HAP-1 (cell line): ENCODE measurements at regions not wholly inside any gene's neighbourhood (a gene's known extent, or its start where the extent isn't known, plus 50 kb on each side); places are given as distances from the start of the nearest gene placed in this dataset.

Experiments
- DNase-seq, 2 experiments: peaks; one replicate each; pipeline ENCODE4 v3.0.0-alpha.2; 2016 to 2020; ENCODE audit warnings: low spot score in 2 of 2
- H3K27me3 ChIP-seq: fragments of 250-450 bp; sonication (Bioruptor Pico); 2 replicates; pipeline ENCODE4 v1.5.1; 2020; ENCODE audit warnings: low read depth, mild to moderate bottlenecking, moderate library complexity
- H3K36me3 ChIP-seq: fragments of 250-450 bp; sonication (Bioruptor Pico); replicated peaks from 2 replicates; pipeline ENCODE4 v1.5.1; 2020; ENCODE audit warnings: mild to moderate bottlenecking
- H3K4me1 ChIP-seq: fragments of 250-450 bp; sonication (Bioruptor Pico); 2 replicates; pipeline ENCODE4 v1.5.1; 2020; ENCODE audit warnings: mild to moderate bottlenecking
- H3K4me3 ChIP-seq: fragments of 250-450 bp; sonication (Bioruptor Pico); 2 replicates; pipeline ENCODE4 v1.5.1; 2020; ENCODE audit warnings: mild to moderate bottlenecking, moderate library complexity
- H3K9me3 ChIP-seq: fragments of 250-450 bp; sonication (Bioruptor Pico); 2 replicates; pipeline ENCODE4 v1.5.1; 2020; ENCODE audit warnings: mild to moderate bottlenecking, moderate library complexity
- in situ Hi-C: fragments of 300-500 bp; cut with MboI; formaldehyde crosslinking; loops from 3 replicates; pipeline ENCODE4 v1.14.3; 2020; ENCODE audit warnings: low sequenced_read_pairs, inconsistent platforms, mixed read lengths

DNA sequence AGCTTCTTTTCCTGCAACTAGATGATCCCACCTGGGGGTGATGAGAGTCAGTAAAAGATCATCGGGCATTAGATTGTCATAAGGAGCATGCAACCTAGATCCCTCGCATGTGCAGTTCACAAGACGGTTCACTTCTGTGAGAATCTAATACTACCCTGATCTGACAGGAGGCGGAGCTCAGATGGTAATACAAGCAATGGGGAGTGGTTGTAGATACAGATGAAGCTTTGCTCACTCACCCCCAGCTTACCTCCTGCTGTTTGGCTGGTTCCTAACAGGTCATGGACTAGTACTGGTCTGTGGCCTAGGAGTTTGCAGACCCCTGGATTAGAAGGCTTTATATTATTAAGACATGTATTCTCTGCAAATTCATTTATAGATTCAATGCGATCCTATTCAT lies 181.6 kb upstream of the MGMT start:
- Histone ChIP-seq H3K27me3 (no peaks in the 10 kb centered on the region), H3K36me3 (no peaks in the 10 kb centered on the region), H3K4me3 (no peak overlapping the region), H3K4me1 (no peaks in the 10 kb centered on the region), H3K9me3 (no peaks in the 10 kb centered on the region)
- in situ Hi-C loops = no loop called here
- no peak for DNase-seq

DNA sequence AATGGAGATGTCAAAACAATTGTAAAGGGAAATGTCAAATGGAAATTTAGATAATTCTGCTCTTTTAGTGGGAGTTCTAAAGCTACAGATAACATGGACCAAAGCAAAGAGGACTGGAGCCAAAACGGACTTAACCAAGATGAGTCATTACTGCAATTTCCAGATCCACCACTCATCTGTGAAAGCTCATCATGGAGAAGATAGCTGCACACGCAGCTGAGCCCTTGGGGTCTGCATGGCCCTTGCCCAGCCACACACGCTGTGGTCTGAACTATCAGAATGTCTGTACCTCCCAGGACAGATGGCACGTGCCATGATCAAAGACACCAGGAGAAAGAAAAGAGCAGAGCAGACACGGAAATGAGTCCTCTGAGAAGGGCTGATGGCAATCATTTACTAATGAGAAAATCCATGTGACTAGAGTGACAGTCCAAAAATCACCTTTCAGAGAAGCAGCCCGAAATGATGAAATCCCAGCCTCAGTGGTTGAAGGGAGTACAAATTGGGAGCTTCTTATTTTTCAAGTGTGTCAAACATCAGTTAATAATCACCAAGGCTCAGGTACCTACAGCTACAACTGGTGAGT lies 177.9 kb upstream of the MGMT start:
- Histone ChIP-seq H3K36me3 (no peaks in the 10 kb centered on the region), H3K9me3 (no peaks in the 10 kb centered on the region), H3K4me1 (no peaks in the 10 kb centered on the region), H3K4me3 (no peak overlapping the region), H3K27me3 (no peaks in the 10 kb centered on the region)
- in situ Hi-C loops = no loop called here
- DNase-seq = no peak

DNA sequence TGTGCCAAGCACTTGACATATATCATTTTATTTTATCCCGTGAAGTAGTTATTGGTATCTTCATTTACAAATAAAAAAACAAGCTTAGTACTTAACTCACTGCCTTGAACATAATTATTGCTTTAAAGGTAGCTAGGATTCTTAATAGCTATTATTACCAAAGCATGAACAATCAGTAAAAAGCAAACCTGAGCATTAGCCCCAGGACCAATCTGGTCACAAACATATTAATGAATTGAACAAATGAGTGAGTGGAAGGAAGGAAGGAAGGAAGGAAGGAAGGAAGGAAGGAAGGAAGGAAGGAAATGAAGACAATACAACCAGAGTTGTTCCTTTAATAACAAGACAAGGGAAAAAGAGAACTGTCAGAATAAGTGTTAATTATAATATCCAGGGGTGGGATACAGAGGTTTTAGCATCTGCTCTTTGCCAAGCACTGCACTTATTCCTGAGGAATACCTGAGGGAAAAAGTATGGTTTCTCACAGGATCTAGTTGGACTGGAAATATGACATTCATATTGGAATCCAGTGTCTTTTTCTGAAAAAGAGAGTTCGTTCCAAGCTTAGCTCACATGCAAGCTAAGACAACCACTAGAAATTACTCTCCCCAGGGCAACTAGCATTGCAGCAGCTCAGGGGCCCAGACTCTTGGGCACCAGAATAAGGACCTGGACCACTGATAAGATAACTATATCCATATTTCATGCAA lies 172.9 kb upstream of the MGMT start:
- H3K9me3 ChIP-seq = no peaks in the 10 kb centered on the region
- H3K4me3 ChIP-seq = no peak overlapping the region
- H3K36me3 ChIP-seq = no peaks in the 10 kb centered on the region
- no peaks in the 10 kb centered on the region for H3K27me3 ChIP-seq
- in situ Hi-C loops = no loop called here
- no peak for DNase-seq
- no peaks in the 10 kb centered on the region for H3K4me1 ChIP-seq

DNA sequence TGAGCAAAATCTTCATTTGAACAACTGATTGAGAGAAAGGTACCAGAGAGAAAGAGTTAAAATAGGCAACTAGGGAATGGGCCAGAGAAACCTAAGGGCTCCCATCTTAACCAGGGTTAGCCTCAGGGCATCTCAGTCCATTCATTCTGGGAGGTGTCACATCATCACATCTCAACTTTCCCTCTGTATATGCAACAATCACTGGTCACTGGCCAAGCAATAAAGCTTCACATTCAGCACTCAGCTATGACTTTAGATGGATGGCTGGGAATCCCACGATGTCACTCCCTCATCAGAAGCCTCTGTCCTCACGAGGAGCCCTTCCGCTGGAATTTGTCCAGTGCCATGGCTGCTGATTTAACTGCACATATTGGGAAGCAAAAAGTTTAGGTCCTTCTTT lies 172.1 kb upstream of the MGMT start:
- no peak for DNase-seq
- H3K4me3 ChIP-seq = no peak overlapping the region
- in situ Hi-C loops = no loop called here

GRCh38 chr10:129305046-129305445 lies 162.0 kb upstream of the MGMT start:
- no peaks in the 10 kb centered on the region for H3K4me1 ChIP-seq
- H3K27me3 ChIP-seq = no peaks in the 10 kb centered on the region
- H3K36me3 ChIP-seq = no peaks in the 10 kb centered on the region
- in situ Hi-C loops = no loop called here
- no peaks in the 10 kb centered on the region for H3K9me3 ChIP-seq
- no peak overlapping the region for H3K4me3 ChIP-seq
- DNase-seq = no peak

More for the DNA sequence above, 172.1 kb upstream of the MGMT start:
- H3K27me3 ChIP-seq = no peaks in the 10 kb centered on the region
- H3K36me3 ChIP-seq = no peaks in the 10 kb centered on the region
- H3K9me3 ChIP-seq = no peaks in the 10 kb centered on the region
- no peaks in the 10 kb centered on the region for H3K4me1 ChIP-seq

DNA sequence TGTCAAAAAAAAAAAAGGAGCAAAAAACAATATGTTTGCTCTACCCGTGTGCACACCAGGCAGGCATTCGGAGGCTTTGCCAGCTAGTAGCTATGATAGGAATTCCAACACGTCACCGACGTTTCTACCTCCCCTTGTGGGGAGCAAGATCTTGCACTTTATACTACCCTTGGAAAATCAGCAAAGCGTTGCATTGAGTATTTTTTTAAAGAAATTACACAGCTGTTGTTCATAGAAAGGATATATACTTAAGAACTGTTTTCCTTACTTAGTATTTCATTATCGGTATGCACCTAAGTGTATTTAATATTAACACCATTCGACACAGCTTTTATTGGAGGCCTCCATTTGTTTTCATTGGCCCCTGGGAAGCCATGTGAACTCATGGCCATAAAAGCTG lies 159.9 kb upstream of the MGMT start:
- Histone ChIP-seq H3K4me3 (no peak overlapping the region), H3K9me3 (no peaks in the 10 kb centered on the region), H3K36me3 (no peaks in the 10 kb centered on the region), H3K27me3 (no peaks in the 10 kb centered on the region), H3K4me1 (no peaks in the 10 kb centered on the region)
- no peak for DNase-seq
- in situ Hi-C loops = no loop called here

DNA sequence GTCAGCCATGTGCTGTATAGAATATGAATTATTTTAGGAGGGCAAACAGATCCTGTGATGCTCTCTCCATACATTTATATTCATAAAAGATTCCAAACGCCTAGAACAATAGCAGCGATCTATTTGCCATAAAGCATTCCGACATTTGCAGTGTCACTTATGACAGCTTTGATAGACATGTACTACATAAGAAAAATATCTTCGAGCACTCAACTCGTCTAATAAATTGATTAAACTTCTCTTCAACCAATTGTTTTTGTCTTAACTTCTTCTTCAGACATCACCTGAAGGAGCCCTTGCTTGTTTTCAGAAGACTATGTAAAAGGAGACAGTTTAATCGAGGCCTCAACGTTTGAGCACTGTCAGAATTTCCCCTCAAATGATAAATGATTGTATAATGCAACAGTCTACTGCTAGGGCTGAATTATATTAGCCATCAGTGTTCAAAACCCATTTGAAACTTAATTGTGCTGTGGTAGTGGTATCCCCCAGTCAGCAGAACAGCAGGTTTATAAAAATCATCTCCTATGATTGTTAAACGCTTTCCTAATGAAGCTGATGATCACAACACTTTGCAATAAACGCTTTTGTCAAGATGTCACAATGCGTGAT lies 158.0 kb upstream of the MGMT start:
- Histone ChIP-seq H3K36me3 (no peaks in the 10 kb centered on the region), H3K27me3 (no peaks in the 10 kb centered on the region), H3K4me1 (no peaks in the 10 kb centered on the region), H3K9me3 (no peaks in the 10 kb centered on the region), H3K4me3 (no peak overlapping the region)
- in situ Hi-C loops = no loop called here
- no peak for DNase-seq

- Histone ChIP-seq H3K9me3 (no peaks in the 10 kb centered on the region), H3K4me1 (no peaks in the 10 kb centered on the region), H3K27me3 (no peaks in the 10 kb centered on the region), H3K4me3 (no peak overlapping the region), H3K36me3 (no peaks in the 10 kb centered on the region)
- DNase-seq = no peak
- in situ Hi-C loops = no loop called here
These were observed 157.5 kb upstream of the MGMT start for GRCh38 chr10:129309565-129309964.

DNA sequence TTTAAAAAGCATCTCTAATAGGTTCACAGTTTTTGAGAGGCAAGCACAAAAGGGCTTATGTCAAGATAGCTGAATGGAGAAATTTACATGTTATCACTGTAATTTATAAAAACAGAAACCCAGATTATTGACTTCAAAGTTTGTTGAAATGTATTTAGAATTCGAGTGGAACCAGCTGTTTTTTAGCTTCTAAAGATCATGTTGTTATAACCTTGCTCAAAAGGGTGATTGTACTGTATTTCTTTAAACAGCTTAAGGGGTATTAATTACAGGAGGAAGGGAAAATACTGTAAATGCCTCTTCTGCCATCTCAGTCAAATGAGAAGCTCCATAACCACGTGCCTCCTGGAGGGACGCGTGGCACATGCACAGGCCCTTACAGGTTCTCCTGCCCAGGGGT lies 156.2 kb upstream of the MGMT start:
- in situ Hi-C loops = no loop called here
- H3K4me3 ChIP-seq = no peak overlapping the region
- no peaks in the 10 kb centered on the region for H3K9me3 ChIP-seq
- no peak for DNase-seq
- no peaks in the 10 kb centered on the region for H3K36me3 ChIP-seq
- H3K4me1 ChIP-seq = no peaks in the 10 kb centered on the region
- no peaks in the 10 kb centered on the region for H3K27me3 ChIP-seq

GRCh38 chr10:129319934-129320333 lies 147.1 kb upstream of the MGMT start:
- no peaks in the 10 kb centered on the region for H3K9me3 ChIP-seq
- H3K27me3 ChIP-seq = no peaks in the 10 kb centered on the region
- in situ Hi-C loops = no loop called here
- no peaks in the 10 kb centered on the region for H3K36me3 ChIP-seq
- no peaks in the 10 kb centered on the region for H3K4me1 ChIP-seq
- no peak overlapping the region for H3K4me3 ChIP-seq
- DNase-seq = no peak

GRCh38 chr10:129320340-129320739 lies 146.7 kb upstream of the MGMT start:
- Histone ChIP-seq H3K36me3 (no peaks in the 10 kb centered on the region), H3K27me3 (no peaks in the 10 kb centered on the region), H3K4me3 (no peak overlapping the region), H3K4me1 (no peaks in the 10 kb centered on the region), H3K9me3 (no peaks in the 10 kb centered on the region)
- no peak for DNase-seq
- in situ Hi-C loops = no loop called here

DNA sequence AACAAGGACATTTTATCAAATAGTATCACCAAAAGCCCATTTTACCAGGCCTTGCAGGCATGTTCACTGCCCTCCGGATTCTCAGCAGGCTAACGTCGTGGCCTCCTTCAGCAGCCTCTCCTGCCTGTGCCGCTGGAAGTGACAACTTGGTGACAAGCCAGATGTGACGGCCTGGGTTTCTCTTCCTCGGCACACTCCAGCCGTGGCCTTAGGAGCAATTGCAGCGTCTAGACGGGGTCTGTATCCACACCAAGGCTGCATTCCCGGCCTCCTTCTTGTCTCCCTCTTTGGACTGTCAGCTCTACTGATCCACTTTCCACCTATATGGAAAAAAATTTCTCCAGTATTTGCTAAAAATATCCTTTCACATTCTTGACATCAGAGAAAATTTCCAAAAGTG lies 145.3 kb upstream of the MGMT start:
- Histone ChIP-seq H3K36me3 (no peaks in the 10 kb centered on the region), H3K27me3 (no peaks in the 10 kb centered on the region), H3K9me3 (no peaks in the 10 kb centered on the region), H3K4me1 (no peaks in the 10 kb centered on the region), H3K4me3 (no peak overlapping the region)
- DNase-seq = no peak
- in situ Hi-C loops = no loop called here

- DNase-seq = no peak
- Histone ChIP-seq H3K4me3 (no peak overlapping the region), H3K4me1 (no peaks in the 10 kb centered on the region), H3K36me3 (no peaks in the 10 kb centered on the region), H3K9me3 (no peaks in the 10 kb centered on the region), H3K27me3 (no peaks in the 10 kb centered on the region)
- in situ Hi-C loops = no loop called here
These were observed 143.9 kb upstream of the MGMT start for GRCh38 chr10:129322933-129323820.

- H3K4me3 ChIP-seq = no peak overlapping the region
- H3K4me1 ChIP-seq = no peaks in the 10 kb centered on the region
- H3K36me3 ChIP-seq = no peaks in the 10 kb centered on the region
- no peaks in the 10 kb centered on the region for H3K9me3 ChIP-seq
- in situ Hi-C loops = no loop called here
- DNase-seq = no peak
- no peaks in the 10 kb centered on the region for H3K27me3 ChIP-seq
These were observed 143.2 kb upstream of the MGMT start for GRCh38 chr10:129323879-129324278.
